Activated CD4-positive, alpha-beta T cell treated with anti-CD3 and anti-CD28 coated beads, Interleukin-2, amount 50 U/mL, for 48 hours (primary cell): ENCODE measurements at regions not wholly inside any gene's neighbourhood (a gene's known extent, or its start where the extent isn't known, plus 50 kb on each side); places are given as distances from the start of the nearest gene placed in this dataset.

Experiments used
- DNase-seq, 2 experiments: peaks; one replicate each; pipeline ENCODE4 v3.0.0-alpha.2; 2020

GRCh38 chr10:52869864-52870263, 97.3 kb upstream of the MBL2 start:
- no peak for DNase-seq

- DNase-seq: no peak
Observed at GRCh38 chr10:52865213-52865612, 92.6 kb upstream of the MBL2 start.

DNA sequence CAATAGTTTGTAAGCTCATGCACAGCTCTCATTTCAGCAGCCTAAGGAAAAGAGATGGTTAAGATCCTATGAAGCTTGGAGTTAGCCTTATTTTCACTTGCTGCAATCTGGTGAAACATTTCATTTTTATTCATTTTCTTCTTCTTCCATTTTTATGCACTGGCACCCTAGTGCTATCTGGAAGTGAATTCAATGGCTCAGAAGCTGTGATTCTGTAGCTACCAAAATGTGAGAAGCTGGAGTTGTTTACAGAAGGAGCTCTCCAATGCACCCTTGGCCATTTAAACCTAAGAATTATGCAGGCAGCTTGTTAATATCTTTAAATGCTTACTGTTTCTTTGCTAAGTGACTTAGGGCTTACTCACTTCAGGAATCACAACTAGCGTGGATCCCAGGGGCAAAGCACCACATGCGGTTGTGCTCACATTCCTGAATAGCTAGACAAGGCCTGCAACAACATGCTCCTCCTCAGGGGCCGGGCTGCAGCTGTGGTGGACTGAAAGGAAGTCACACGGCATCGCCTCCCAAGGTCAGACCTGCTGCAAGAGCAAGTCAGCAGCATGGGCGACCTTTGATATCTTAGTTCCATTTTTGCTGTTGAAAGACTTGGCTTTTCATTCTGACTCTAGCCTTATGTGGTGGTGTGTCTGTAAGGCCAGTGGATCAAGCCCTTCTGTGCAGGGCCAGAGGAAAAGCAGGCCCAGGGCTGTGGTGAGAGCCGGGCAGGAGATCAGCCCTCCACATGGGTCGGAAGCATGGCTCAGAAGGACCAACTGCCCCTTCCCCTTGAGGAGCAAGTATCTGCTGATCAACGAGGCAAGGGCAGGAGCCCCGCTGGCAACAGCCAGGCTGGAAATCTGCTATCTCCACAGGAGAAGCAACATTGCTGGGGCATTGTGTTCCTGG, 91.9 kb upstream of the MBL2 start:
- DNase-seq: no peak

GRCh38 chr10:52858722-52859121, 86.1 kb upstream of the MBL2 start:
- no peak for DNase-seq

GRCh38 chr10:52855546-52856325, 83.2 kb upstream of the MBL2 start:
- no peak for DNase-seq

- no peak for DNase-seq
Observed at GRCh38 chr10:52853704-52854103, 81.1 kb upstream of the MBL2 start.

DNA sequence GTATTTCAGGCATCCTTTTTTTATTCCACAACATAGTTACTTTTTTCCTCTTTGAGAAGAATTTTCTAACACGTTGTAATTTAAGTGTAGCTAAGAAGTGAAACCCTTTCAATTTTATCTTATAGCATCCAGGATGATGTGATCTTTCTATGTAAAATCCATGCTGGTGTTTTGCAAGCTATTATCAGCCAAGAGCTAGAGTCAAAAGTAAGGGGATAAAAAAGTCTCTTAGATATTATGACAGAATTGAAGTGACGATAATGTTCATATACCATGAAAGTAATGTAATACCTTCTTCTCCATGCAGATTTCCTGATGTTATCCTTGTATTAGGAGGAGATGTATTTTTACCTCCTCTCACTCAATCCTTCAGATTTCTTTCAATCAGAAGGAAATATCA, 64.2 kb upstream of the MBL2 start:
- no peak for DNase-seq
